PC-9 (cell line): ENCODE measurements at regions not wholly inside any gene's neighbourhood (a gene's known extent, or its start where the extent isn't known, plus 50 kb on each side); places are given as distances from the start of the nearest gene placed in this dataset.

Experiments used
- CTCF ChIP-seq: fragments of 200-600 bp; sonication (generic); conservative IDR thresholded peaks from 2 replicates; pipeline ENCODE4 v1.6.1; 2017; ENCODE audit warnings: mixed run types, antibody characterized with exemption, mild to moderate bottlenecking, moderate library complexity
- EZH2 ChIP-seq: fragments of 200-600 bp; sonication (generic); IDR thresholded peaks from 2 replicates; pipeline ENCODE4 v1.8.0; 2017; ENCODE audit warnings: antibody characterized with exemption, low read depth

GRCh38 chr6:9085709-9086070, 650.3 kb upstream of the SLC35B3 start:
- TF ChIP-seq CTCF (no peak), EZH2 (no peak)
